Stimulated activated naive CD8-positive, alpha-beta T cell treated with anti-CD3 and anti-CD28 coated beads, Interleukin-15, Interleukin-2, amounts not matched to agents 100 ng/mL and 50 ng/mL, for 24 hours (primary cell): ENCODE measurements at regions not wholly inside any gene's neighbourhood (a gene's known extent, or its start where the extent isn't known, plus 50 kb on each side); places are given as distances from the start of the nearest gene placed in this dataset.

Experiments used
- H3K27ac Mint-ChIP-seq: one replicate; pipeline ENCODE4 v1.8.0; 2021; ENCODE audit warnings: mild to moderate bottlenecking, mixed read lengths
- H3K27me3 Mint-ChIP-seq: one replicate; pipeline ENCODE4 v1.8.0; 2021; ENCODE audit warnings: mixed read lengths
- H3K36me3 Mint-ChIP-seq: one replicate; pipeline ENCODE4 v1.8.0; 2021; ENCODE audit warnings: low read depth, mixed read lengths
- H3K4me1 Mint-ChIP-seq: one replicate; pipeline ENCODE4 v1.8.0; 2021; ENCODE audit warnings: low read depth, mixed read lengths
- H3K4me3 Mint-ChIP-seq: one replicate; pipeline ENCODE4 v1.8.0; 2021; ENCODE audit warnings: mild to moderate bottlenecking, mixed read lengths
- H3K9me3 Mint-ChIP-seq: one replicate; pipeline ENCODE4 v1.8.0; 2021; ENCODE audit warnings: mixed read lengths

GRCh38 chr12:65640489-65640901, 183.8 kb upstream of the HMGA2 start:
- Mint-ChIP-seq H3K4me3 (no peak overlapping the region), H3K27me3 (peaks cover 18% of the 10 kb centered on the region), H3K27ac (no peak overlapping the region), H3K9me3 (peaks cover 4% of the 10 kb centered on the region), H3K36me3 (no peaks in the 10 kb centered on the region), H3K4me1 (no peaks in the 10 kb centered on the region)

GRCh38 chr12:65642061-65642661, 182.1 kb upstream of the HMGA2 start:
- H3K36me3 Mint-ChIP-seq, result no peaks in the 10 kb centered on the region
- no peak overlapping the region for H3K27ac Mint-ChIP-seq
- no peaks in the 10 kb centered on the region for H3K4me1 Mint-ChIP-seq

GRCh38 chr12:65643171-65643570, 181.1 kb upstream of the HMGA2 start:
- no peaks in the 10 kb centered on the region for H3K4me1 Mint-ChIP-seq
- peaks cover 9% of the 10 kb centered on the region for H3K9me3 Mint-ChIP-seq
- H3K36me3 Mint-ChIP-seq, result no peaks in the 10 kb centered on the region
- no peak overlapping the region for H3K27ac Mint-ChIP-seq
- no peak overlapping the region for H3K4me3 Mint-ChIP-seq
- H3K27me3 Mint-ChIP-seq, result peaks cover 22% of the 10 kb centered on the region

More at GRCh38 chr12:65642061-65642661, 182.1 kb upstream of the HMGA2 start:
- Mint-ChIP-seq H3K27me3 (peaks cover 22% of the 10 kb centered on the region), H3K4me3 (no peak overlapping the region), H3K9me3 (peaks cover 5% of the 10 kb centered on the region)

- peaks cover 22% of the 10 kb centered on the region for H3K27me3 Mint-ChIP-seq
- H3K27ac Mint-ChIP-seq, result no peak overlapping the region
- H3K36me3 Mint-ChIP-seq, result no peaks in the 10 kb centered on the region
- no peak overlapping the region for H3K4me3 Mint-ChIP-seq
- H3K9me3 Mint-ChIP-seq, result peaks cover 9% of the 10 kb centered on the region
- H3K4me1 Mint-ChIP-seq, result no peaks in the 10 kb centered on the region
Observed at GRCh38 chr12:65643595-65644386, 180.5 kb upstream of the HMGA2 start.

- Mint-ChIP-seq H3K4me3 (no peak overlapping the region), H3K36me3 (no peaks in the 10 kb centered on the region), H3K27me3 (peaks cover 21% of the 10 kb centered on the region), H3K9me3 (peaks cover 12% of the 10 kb centered on the region), H3K27ac (no peak overlapping the region), H3K4me1 (peaks cover 3% of the 10 kb centered on the region)
Observed at GRCh38 chr12:65646127-65646643, 178.1 kb upstream of the HMGA2 start.

GRCh38 chr12:65647074-65647473, 177.2 kb upstream of the HMGA2 start:
- Mint-ChIP-seq H3K27ac (no peak overlapping the region), H3K4me3 (no peak overlapping the region), H3K27me3 (peaks cover 14% of the 10 kb centered on the region), H3K4me1 (peaks cover 5% of the 10 kb centered on the region), H3K9me3 (peaks cover 9% of the 10 kb centered on the region), H3K36me3 (no peaks in the 10 kb centered on the region)

GRCh38 chr12:65648461-65648860, 175.8 kb upstream of the HMGA2 start:
- Mint-ChIP-seq H3K36me3 (no peaks in the 10 kb centered on the region), H3K9me3 (peaks cover 9% of the 10 kb centered on the region), H3K4me1 (peaks cover 5% of the 10 kb centered on the region), H3K4me3 (no peak overlapping the region), H3K27ac (no peak overlapping the region), H3K27me3 (peaks cover 15% of the 10 kb centered on the region)

- H3K36me3 Mint-ChIP-seq, result no peaks in the 10 kb centered on the region
- no peak overlapping the region for H3K27ac Mint-ChIP-seq
- H3K27me3 Mint-ChIP-seq, result peaks cover 15% of the 10 kb centered on the region
- H3K4me1 Mint-ChIP-seq, result peaks cover 5% of the 10 kb centered on the region
- H3K4me3 Mint-ChIP-seq, result no peak overlapping the region
- peaks cover 9% of the 10 kb centered on the region for H3K9me3 Mint-ChIP-seq
Observed at GRCh38 chr12:65649126-65649525, 175.2 kb upstream of the HMGA2 start.

- no peaks in the 10 kb centered on the region for H3K36me3 Mint-ChIP-seq
- H3K4me3 Mint-ChIP-seq, result no peak overlapping the region
- peaks cover 19% of the 10 kb centered on the region for H3K4me1 Mint-ChIP-seq
- peaks cover 22% of the 10 kb centered on the region for H3K27me3 Mint-ChIP-seq
- peak overlapping the region; percentile 51 for H3K27ac Mint-ChIP-seq
- H3K9me3 Mint-ChIP-seq, result peaks cover 9% of the 10 kb centered on the region
Observed at GRCh38 chr12:65651060-65651459, 173.2 kb upstream of the HMGA2 start.

- no peak overlapping the region for H3K27ac Mint-ChIP-seq
- H3K36me3 Mint-ChIP-seq, result no peaks in the 10 kb centered on the region
- no peak overlapping the region for H3K4me3 Mint-ChIP-seq
- peaks cover 22% of the 10 kb centered on the region for H3K27me3 Mint-ChIP-seq
- peaks cover 41% of the 10 kb centered on the region for H3K4me1 Mint-ChIP-seq
- peaks cover 4% of the 10 kb centered on the region for H3K9me3 Mint-ChIP-seq
Observed at GRCh38 chr12:65653321-65653720, 171.0 kb upstream of the HMGA2 start.

GRCh38 chr12:65653946-65654629, 170.2 kb upstream of the HMGA2 start:
- Mint-ChIP-seq H3K36me3 (no peaks in the 10 kb centered on the region), H3K9me3 (peaks cover 6% of the 10 kb centered on the region), H3K27ac (no peak overlapping the region), H3K4me3 (no peak overlapping the region), H3K27me3 (peaks cover 24% of the 10 kb centered on the region), H3K4me1 (peaks cover 41% of the 10 kb centered on the region)

- Mint-ChIP-seq H3K27me3 (peaks cover 32% of the 10 kb centered on the region), H3K9me3 (peaks cover 12% of the 10 kb centered on the region), H3K36me3 (no peaks in the 10 kb centered on the region), H3K4me1 (peaks cover 41% of the 10 kb centered on the region), H3K4me3 (no peak overlapping the region), H3K27ac (no peak overlapping the region)
Observed at GRCh38 chr12:65655074-65655493, 169.2 kb upstream of the HMGA2 start.

- peak overlapping the region; percentile 83 for H3K27ac Mint-ChIP-seq
- H3K4me1 Mint-ChIP-seq, result peaks cover 36% of the 10 kb centered on the region
- peak overlapping the region; percentile 31 for H3K4me3 Mint-ChIP-seq
- peaks cover 9% of the 10 kb centered on the region for H3K9me3 Mint-ChIP-seq
- H3K36me3 Mint-ChIP-seq, result no peaks in the 10 kb centered on the region
- peaks cover 40% of the 10 kb centered on the region for H3K27me3 Mint-ChIP-seq
Observed at GRCh38 chr12:65656156-65656882, 168.0 kb upstream of the HMGA2 start.

- Mint-ChIP-seq H3K4me1 (peaks cover 36% of the 10 kb centered on the region), H3K9me3 (peaks cover 9% of the 10 kb centered on the region), H3K36me3 (no peaks in the 10 kb centered on the region), H3K27ac (peak overlapping the region; percentile 83), H3K4me3 (peak overlapping the region; percentile 32), H3K27me3 (peaks cover 40% of the 10 kb centered on the region)
Observed at GRCh38 chr12:65656891-65657351, 167.4 kb upstream of the HMGA2 start.
